ENCODE measurements at regions not wholly inside any gene's neighbourhood (a gene's known extent, or its start where the extent isn't known, plus 50 kb on each side); places are given as distances from the start of the nearest gene placed in this dataset.
"Not testable (repeated sequence)": the region's sequence is repeated elsewhere in the genome, so short reads cannot be mapped to it uniquely, and the experiment has no call there.

DNA sequence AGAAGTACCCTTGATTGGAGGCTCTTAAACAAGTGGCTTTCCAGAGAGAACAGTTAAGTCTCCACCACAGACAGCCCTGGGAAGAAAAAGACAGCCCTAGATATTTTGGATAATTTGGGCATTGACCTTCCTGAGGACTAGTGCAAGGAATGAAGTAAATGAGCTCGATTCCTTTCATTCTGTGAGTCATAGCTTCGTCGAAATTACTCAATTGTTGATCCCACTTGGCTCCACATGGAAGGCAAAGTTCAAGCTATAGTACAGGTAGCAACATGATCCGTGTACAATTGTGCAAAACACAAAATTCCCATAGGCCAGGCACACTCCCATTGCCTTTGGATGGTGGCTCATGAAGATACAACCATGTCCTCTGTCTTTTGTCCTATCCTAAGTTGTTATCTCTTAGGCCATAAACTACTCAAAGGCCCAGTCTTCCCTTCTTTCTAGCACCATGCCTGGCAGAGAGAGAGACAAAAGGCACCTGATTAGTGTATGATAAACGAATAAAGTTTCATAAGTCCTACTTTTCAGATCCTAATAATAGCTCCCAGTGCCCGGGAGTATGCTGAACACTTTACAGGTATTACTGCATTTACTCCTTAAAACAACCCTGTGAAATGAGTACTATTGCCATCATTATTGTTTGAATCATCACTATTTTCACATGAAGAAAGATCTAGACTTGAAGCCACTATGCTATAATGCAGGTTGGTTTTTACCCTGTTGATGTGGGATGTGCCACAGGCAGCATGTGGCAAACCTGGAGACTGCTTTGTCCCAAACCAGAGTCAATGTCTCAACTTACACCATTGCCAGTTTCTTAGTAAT lies 116.7 kb upstream of the RANBP3L start:
- 51 to 65% methylated on average over 6 of the region's 6 CpGs for WGBS, 2 donors
- TF ChIP-seq, protein P1, sequence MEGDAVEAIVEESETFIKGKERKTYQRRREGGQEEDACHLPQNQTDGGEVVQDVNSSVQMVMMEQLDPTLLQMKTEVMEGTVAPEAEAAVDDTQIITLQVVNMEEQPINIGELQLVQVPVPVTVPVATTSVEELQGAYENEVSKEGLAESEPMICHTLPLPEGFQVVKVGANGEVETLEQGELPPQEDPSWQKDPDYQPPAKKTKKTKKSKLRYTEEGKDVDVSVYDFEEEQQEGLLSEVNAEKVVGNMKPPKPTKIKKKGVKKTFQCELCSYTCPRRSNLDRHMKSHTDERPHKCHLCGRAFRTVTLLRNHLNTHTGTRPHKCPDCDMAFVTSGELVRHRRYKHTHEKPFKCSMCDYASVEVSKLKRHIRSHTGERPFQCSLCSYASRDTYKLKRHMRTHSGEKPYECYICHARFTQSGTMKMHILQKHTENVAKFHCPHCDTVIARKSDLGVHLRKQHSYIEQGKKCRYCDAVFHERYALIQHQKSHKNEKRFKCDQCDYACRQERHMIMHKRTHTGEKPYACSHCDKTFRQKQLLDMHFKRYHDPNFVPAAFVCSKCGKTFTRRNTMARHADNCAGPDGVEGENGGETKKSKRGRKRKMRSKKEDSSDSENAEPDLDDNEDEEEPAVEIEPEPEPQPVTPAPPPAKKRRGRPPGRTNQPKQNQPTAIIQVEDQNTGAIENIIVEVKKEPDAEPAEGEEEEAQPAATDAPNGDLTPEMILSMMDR (IDR thresholded peaks at IDR 0.05) = no peak
- TF ChIP-seq POLR2A (IDR thresholded peaks at IDR 0.05) = no peak
- intact Hi-C loops (cut with DNase I; ENCODE audit: low total_unique reads) = loop anchor here (10.0 kb wide), 1 partner anchor 86 kb away; no protein-coding TSS in a partner anchor
- H3K4me3 ChIP-seq (ENCODE audit: low read depth, poor library complexity, severe bottlenecking) = no peak overlapping the region
- no peak for DNase-seq (ENCODE audit: low spot score in 2 of 2)

DNA sequence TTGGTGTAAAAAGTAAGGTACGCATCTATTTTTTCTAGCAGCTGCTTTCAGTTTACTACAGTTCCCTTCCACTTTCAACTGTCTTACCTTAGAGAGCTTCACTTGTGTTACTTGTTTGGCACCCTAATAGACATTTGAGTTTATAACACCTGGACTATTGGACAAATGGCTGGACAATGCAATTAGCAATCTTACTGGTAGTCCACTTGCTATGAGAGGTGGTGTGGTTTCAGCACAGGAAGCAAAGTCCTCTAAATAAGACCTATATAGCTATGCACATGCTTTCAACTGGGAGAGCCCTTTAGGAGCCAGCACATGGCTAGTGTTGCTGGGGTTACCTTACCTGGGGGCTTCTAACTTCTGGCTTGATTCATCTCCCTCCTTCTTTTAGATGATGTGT lies 119.6 kb upstream of the RANBP3L start:
- DNase-seq (ENCODE audit: low spot score in 2 of 2) = no peak
- WGBS, 2 donors = 94 to 96% methylated on average over 1 of the region's 1 CpG
- no peak overlapping the region for H3K4me3 ChIP-seq (ENCODE audit: low read depth, poor library complexity, severe bottlenecking)
- intact Hi-C loops (cut with DNase I; ENCODE audit: low total_unique reads) = no loop called here
- TF ChIP-seq POLR2A (IDR thresholded peaks at IDR 0.05) = no peak
- TF ChIP-seq, protein P1 (IDR thresholded peaks at IDR 0.05) = no peak

DNA sequence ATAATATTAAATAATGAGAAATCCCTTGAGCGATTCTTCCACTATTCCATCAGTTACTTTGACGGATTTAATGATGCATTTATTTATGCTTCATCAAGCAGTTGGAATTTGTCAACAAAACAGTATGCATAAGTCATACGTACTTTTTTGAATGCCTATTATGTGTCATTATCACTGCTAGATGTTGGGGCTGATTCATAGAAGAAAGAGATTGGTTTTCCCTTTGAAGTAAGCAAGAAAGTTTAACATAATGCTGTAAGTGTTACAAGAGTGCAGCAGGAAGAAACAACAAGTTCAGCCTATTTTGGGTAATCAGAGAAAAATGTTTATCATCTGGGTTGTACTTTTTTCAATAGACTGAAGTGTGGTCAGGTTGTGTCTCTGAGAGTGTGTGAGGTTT lies 121.2 kb upstream of the RANBP3L start:
- no peak overlapping the region for H3K4me3 ChIP-seq (ENCODE audit: low read depth, poor library complexity, severe bottlenecking)
- DNase-seq (ENCODE audit: low spot score in 2 of 2) = no peak
- 79 to 82% methylated on average over 3 of the region's 3 CpGs for WGBS, 2 donors
- intact Hi-C loops (cut with DNase I; ENCODE audit: low total_unique reads) = no loop called here
- TF ChIP-seq POLR2A (IDR thresholded peaks at IDR 0.05) = no peak
- TF ChIP-seq, protein P1 (IDR thresholded peaks at IDR 0.05) = no peak

DNA sequence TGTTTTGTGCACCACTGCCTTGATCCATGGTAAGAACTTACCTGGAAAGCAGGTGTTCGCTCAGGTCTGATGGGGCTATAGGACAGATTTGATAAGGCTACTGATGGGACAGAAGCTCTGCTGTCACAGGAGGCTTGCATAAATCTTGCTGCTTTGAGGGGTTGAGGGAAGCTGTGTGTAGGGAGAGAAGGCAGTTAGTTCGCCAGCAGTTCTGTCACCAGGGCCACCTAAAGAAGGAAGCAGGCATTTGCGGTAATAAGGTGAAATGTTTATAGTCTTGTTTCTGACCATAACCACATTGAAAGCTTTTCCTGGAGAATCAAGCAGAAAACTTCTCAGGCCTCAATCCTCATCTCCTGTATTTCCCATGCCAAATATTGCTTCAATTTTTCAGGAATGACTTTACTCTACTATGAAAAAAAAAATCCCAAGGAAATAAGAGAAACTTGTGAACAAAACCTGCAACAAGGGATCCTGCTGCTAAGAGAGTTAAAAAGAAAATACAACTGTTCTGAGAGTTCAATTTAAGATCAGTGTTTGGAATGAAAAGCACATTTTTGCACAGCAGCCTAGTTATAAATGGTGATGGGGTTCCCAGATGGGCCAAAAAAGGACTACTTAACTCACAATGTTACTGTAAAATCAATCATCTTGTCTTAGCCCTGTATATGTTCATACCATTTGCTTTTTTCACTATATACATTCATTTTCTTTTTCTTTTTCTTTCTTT lies 122.0 kb upstream of the RANBP3L start:
- WGBS, 2 donors = 63 to 69% methylated on average over 3 of the region's 3 CpGs
- intact Hi-C loops (cut with DNase I; ENCODE audit: low total_unique reads) = no loop called here
- TF ChIP-seq, protein P1 (IDR thresholded peaks at IDR 0.05) = no peak
- no peak for TF ChIP-seq POLR2A (IDR thresholded peaks at IDR 0.05)
- no peak for DNase-seq (ENCODE audit: low spot score in 2 of 2)
- H3K4me3 ChIP-seq (ENCODE audit: low read depth, poor library complexity, severe bottlenecking) = no peak overlapping the region

DNA sequence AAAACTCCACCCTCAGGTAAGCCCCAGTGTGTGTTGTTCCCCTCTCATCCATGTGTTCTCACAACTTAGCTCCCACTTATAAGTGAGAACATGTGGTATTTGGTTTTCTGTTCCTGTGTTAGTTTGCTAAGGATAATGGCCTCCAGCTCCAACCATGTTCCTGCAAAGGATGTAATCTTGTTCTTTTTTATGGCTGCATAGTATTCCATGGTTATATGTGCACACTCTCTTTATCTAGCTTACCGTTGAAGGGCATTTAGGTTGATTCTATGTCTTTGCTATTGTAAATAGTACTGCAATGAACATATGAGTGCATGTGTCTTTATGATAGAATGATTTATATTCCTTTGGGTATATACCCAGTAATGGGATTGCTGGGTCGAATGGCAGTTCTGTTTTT lies 124.4 kb upstream of the RANBP3L start:
- DNase-seq (ENCODE audit: low spot score in 2 of 2); intact Hi-C loops (cut with DNase I; ENCODE audit: low total_unique reads); H3K4me3 ChIP-seq (ENCODE audit: low read depth, poor library complexity, severe bottlenecking): not testable (repeated sequence)
- WGBS, 2 donors = 91 to 95% methylated on average over 2 of the region's 2 CpGs

DNA sequence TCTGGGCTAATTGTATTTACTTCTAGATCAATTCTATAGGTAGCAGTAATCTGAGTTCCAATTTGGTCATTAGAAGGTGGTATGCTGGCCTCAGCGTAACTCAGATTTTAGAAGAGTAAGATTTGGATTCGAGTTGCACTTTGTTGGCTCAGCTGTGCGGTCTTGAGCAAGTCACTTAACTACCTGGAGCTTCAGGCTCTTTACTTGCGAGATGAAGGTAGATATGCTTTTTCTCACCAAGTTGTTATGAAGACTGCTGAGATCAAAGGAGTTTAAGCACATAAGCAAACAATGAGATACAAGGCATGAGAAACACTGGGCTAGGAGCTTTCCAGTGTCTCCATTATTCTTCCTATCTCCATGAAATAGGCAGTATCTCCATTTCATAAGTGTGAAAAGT lies 133.8 kb upstream of the RANBP3L start:
- 58 to 76% methylated on average over 4 of the region's 4 CpGs for WGBS, 2 donors
- intact Hi-C loops (cut with DNase I; ENCODE audit: low total_unique reads) = no loop called here
- no peak for DNase-seq (ENCODE audit: low spot score in 2 of 2)
- no peak overlapping the region for H3K4me3 ChIP-seq (ENCODE audit: low read depth, poor library complexity, severe bottlenecking)
- TF ChIP-seq, protein P1 (IDR thresholded peaks at IDR 0.05) = no peak
- no peak for TF ChIP-seq POLR2A (IDR thresholded peaks at IDR 0.05)

Measured in lower leg skin (tissue), 4 donors.